NCI-H1930 (cell line): ENCODE measurements at regions not wholly inside any gene's neighbourhood (a gene's known extent, or its start where the extent isn't known, plus 50 kb on each side); places are given as distances from the start of the nearest gene placed in this dataset.
"Not testable (repeated sequence)": the region's sequence is repeated elsewhere in the genome, so short reads cannot be mapped to it uniquely, and the experiment has no call there.

Experiments used
- DNase-seq, 2 experiments: peaks; one replicate each; lab custom pipeline; 2025; lab: John Stamatoyannopoulos, UW

DNA sequence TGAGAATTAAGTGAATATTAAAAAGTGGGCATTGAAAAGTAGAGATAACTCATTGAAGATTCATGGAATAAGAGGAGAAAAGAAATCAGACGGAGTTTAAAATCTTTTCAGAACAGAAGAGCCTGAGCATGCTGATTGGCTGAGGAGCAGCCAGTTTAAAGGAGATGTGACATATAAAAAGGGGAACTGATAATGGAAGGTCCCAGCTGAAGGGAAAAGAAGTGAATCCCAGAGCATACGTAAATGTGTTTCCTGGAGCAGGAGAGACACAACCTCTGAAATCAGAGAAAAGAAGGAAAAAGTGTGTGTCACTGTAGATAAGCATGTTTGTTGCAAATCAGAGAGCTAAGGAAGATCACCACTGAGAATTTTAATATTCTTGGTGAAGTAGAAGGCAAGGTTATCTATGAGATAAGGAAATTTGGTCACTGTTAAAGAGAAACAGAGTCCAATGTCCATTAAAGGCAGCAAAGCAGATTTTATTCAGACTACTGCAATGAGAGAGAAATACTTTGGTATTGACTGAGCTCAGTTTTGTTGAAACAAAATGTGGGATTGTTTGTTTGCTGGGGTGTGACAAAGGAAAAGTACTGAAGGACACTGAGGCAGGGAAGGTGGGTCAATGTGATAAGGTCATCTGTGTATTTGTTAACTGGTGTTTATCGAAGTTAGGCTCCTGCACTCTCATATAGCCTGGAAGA lies 84.6 kb upstream of the WDR72 start:
- no peak for DNase-seq

DNA sequence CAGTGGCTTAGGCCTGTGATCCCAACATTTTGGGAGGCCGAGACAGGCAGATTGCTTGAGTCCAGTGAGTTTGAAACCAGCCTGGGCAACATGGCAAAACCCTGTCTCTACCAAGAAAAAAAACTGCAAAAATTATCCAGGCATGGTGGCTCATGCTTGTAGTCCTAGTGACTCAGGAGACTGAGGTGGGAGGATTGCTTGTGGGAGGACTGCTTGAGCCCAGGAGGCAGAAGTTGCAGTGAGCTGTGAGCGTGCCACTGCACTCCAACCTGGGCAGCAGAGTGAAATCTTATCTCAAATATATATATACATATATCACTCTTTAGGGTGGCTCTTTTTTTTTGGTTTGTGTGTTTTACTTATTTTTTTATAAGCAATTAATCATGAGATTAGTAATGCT lies 83.7 kb upstream of the WDR72 start:
- DNase-seq = no peak

GRCh38 chr15:53841651-53842050 lies 82.2 kb upstream of the WDR72 start:
- DNase-seq = no peak

DNA sequence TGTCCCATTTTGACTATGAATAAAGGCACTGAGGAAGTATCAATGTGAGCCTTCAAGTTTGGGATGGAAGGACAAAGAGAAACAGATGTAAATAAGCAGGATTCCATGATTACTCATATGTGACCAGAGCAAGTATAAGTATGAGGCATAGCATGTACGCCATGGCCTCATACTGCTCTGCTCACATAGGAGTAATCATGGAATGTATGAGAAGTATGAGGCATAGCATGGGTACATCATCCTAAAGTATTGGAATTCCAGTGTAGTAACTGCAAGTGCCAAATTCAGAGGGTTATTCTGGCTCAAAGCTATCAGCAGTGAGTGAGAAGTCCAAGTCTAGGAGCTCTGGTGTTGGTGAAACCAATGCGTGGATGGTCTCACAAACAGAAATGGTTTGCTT lies 81.2 kb upstream of the WDR72 start:
- DNase-seq = no peak

DNA sequence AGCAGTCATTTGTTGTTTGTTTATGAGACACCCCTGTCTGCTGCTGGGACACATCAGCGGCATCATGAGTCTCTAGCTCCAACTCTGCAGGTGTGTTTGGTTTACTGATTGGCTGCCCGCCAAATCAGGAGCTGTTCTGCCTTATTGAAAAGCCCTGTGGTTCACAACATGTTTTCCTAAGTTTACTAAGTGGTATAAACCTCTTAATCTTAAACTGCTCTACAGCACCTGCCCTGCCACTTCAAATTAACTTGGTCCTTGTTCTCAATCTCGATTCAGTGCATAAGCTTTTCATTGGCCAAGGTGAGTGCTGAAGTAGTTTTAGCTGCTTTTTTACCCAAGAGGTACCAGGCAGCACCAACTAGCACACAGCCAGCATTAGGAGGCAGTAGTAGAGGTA lies 77.8 kb upstream of the WDR72 start:
- peak; percentile 29 to 72 for DNase-seq

- no peak for DNase-seq
Measured at GRCh38 chr15:53836618-53837017, 77.2 kb upstream of the WDR72 start.

- no peak for DNase-seq
Measured at GRCh38 chr15:53835309-53835708, 75.8 kb upstream of the WDR72 start.

- DNase-seq = no peak
Measured at GRCh38 chr15:53834214-53834613, 74.8 kb upstream of the WDR72 start.

- no peak for DNase-seq
Measured at GRCh38 chr15:53833134-53833624, 73.7 kb upstream of the WDR72 start.

DNA sequence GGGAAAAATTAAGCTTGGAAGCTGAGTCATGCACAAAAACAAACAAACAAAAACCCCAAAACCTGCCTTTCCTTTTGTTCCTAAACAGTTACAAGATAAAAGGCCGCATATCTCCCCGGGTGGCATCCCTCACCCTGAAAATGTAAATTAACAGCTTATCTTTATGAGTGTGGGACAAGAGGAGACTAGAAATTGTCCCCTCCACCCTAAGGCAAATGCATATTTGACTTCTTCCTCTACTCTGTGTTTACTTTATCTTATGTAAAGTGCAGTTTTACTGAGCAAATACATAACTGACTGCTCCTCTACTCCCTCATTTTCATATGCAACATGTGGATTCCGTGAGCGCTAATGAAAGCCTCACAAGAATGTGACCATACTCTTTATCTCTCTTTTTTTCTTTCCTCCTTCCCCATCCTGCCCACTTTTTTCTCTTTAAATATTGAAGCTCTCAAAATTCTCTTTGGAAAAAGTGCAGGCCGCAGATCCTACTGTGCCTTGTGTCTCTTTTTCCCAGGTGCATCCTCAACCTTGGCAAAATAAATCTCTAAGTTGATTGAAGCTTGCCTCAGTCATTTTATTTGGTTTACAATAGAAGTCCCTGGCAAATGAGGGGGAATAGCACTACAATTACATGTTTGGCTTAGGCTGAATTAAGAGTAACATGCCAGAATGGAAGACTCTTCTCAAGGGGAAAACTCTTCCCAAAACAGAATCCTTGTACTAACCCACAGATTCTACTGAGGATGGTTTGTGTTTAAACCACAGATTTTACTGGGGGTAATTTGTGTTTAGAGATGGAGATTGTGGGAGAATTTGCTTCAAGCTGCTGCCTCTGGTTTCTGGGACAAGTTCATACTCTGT lies 72.7 kb upstream of the WDR72 start:
- peak in 1 of 2 experiments; percentile 12 for DNase-seq

- no peak for DNase-seq
Measured at GRCh38 chr15:53830707-53831386, 71.4 kb upstream of the WDR72 start.

DNA sequence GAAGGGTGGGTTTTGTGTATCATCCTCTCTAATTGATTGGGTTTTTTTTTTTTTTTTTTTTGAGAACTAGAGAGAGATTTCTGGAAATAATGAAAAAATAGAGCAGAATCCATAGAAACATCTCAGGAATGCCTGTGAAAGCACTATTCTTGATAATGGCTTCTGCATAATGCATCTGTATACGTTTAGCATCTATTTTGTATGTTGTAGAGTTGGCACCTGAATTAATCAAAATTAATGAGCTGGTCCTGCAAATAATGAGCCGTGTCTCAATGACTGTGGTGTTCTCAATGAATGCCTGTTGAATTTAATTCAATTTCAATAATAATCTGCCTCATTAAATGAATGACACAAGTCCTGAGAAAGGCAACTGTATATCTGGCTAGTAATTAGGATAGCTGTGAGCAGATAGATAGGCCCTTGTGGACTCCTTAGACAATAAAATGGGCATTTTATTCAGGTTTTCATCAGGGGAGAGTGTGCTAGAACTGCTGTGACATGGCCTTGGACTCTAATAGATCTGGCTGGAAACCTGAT lies 70.5 kb upstream of the WDR72 start:
- no peak for DNase-seq

DNA sequence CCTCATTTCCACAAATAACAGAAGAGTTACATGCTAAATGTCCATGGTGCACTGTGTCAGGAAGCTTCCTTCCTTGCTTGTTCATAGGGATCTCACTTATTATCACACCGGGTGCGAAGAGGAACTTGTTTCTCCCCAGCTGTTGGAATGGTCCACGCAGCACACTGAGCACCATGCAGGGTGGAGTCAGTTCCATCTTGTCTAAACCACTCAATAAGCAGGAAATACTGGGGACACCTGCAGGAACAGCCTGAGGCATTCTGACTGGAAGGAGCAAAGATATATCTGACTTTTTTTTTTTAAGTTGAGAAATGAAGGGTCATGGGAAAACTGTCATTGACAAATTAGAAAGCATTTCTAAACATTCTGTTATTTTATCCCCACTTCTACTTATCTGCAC lies 70.0 kb upstream of the WDR72 start:
- no peak for DNase-seq

GRCh38 chr15:53827355-53827754 lies 67.9 kb upstream of the WDR72 start:
- DNase-seq = no peak

GRCh38 chr15:53811530-53811929 lies 52.1 kb upstream of the WDR72 start:
- no peak for DNase-seq

- DNase-seq = not testable (repeated sequence)
Measured at GRCh38 chr15:53810306-53810705, 50.8 kb upstream of the WDR72 start.
